ENCODE measurements at regions not wholly inside any gene's neighbourhood (a gene's known extent, or its start where the extent isn't known, plus 50 kb on each side); places are given as distances from the start of the nearest gene placed in this dataset.

DNA sequence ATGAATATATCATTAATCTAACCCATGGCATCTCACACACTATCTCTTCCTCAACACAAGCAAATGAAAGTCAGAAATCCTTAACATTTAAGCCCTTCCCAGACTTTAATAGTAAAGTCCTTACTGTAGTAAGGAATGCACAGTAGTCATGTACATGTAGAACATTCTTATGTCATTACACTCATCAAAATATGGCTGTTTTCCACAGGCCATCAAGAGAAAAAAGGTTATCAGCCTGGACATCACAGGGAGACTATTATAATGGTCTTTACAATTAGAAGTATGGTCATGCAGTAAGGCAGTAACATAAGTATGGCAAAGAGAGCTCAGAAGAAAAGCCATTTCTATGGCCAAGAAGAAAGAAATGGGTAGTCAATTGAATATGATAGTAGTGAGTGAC, 121.2 kb downstream of the SLC6A15 start:
- TF ChIP-seq ISL1 (CRISPR knock-in tag; IDR thresholded peaks at IDR 0.05) (no peak), RARB (CRISPR knock-in tag; IDR thresholded peaks at IDR 0.05) (no peak)

All from SK-N-SH treated with all-trans-retinoic acid at 6 μM for 48 hours (cell line).